ENCODE measurements at regions not wholly inside any gene's neighbourhood (a gene's known extent, or its start where the extent isn't known, plus 50 kb on each side); places are given as distances from the start of the nearest gene placed in this dataset.

- TF ChIP-seq CTCF (IDR thresholded peaks at IDR 0.05) (no peak), POLR2A (IDR thresholded peaks at IDR 0.05) (no peak)
Observed at GRCh38 chr15:53000409-53000808, 210.3 kb upstream of the ONECUT1 start.
